ENCODE measurements at regions not wholly inside any gene's neighbourhood (a gene's known extent, or its start where the extent isn't known, plus 50 kb on each side); places are given as distances from the start of the nearest gene placed in this dataset.
"Not testable (repeated sequence)": the region's sequence is repeated elsewhere in the genome, so short reads cannot be mapped to it uniquely, and the experiment has no call there.

GRCh38 chr12:46518729-46519128, 146.2 kb upstream of the SLC38A2 start:
- DNase-seq (ENCODE audit: low spot score), result no peak

DNA sequence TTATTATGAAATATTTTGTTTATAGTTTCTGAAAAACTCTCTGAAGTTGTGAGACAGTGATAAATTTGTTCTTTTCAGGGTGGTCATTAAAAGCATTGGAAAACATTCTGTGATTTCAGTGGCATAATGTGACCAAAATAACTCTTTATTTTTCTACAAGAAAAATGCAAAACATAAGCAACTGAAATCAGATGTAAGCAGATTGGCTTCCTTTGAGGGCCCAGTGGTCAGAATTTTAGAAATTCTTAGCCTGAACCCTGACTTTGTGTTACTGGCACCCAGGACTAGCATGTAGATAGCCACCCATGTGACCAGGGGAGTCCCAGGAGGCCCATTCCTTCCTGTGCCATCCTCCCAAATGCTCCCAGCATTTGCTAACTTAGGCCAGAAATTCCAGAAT, 145.6 kb upstream of the SLC38A2 start:
- no peak for DNase-seq (ENCODE audit: low spot score)

DNA sequence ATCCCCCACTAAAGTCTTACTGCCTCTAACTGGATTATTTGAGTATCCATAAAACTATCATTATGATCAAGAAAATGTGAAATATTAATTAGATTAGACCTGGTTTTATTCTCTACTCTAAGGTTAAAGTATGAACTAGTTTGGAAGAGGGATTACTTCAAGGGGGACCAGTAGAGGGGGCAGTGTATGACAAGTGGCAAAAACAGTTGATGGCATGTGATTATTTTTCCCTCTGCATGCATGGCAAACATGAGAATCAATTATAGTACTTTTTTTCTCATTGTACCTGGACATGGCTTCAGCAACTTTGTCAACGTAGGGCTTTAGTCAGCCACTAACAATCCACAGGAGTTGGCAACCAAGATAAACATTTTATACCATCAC, 145.0 kb upstream of the SLC38A2 start:
- DNase-seq (ENCODE audit: low spot score), result no peak

- DNase-seq (ENCODE audit: low spot score), result no peak
These were observed 144.5 kb upstream of the SLC38A2 start for GRCh38 chr12:46516933-46517578.

DNA sequence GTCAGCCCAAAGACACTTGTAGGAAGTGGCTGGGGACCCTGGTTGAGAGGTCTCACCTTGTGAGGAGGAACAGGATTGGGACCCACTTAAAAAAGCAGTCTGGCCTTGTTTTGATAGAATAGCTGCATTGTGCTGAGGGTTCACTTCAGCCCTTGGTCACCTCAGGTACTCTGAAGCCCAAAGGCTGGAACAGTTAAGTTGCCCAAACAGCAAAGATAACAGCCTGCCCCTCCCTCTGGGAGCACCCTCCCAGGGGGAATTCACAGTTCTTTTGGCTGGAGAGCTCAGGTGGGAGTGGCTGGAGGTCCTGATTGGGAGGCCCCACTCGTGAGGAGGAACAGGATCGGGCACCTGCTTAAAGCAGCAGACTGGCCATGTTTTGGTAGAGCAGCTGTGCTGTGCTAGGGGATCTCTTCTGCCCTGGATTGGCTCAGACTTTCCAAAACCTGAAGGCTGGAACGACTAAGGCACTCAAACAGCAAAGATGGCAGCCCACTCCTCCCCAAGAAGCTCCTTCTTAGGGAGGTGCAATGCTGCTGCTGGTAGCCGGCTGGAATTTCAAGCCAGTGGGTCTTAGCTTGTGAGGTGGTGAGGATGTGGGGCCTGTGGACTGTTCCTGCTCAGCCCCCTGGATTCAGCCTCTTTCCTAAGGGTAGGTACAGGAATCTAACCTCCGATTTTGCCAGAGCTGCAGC, 143.8 kb upstream of the SLC38A2 start:
- DNase-seq (ENCODE audit: low spot score), result no peak

DNA sequence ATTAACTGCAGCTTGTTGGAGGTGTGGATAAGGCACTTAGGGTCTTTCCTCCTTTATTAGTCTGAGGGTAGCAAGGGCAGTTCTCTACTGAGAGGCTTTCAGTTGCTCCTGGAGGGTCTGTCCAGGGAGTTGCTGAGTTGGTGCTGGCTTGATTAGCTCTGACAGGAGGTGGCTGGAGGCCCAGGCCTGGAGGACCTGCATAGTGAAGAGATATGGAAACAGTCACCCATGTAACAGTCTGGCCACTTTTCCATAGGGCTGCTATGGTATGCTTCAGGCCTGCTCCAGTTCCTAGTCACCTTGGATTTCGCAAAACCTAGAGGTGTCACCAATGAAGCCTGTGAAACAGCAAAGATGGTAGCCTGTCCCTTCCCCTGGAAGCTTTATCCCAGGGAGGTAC, 143.3 kb upstream of the SLC38A2 start:
- no peak for DNase-seq (ENCODE audit: low spot score)

- no peak for DNase-seq (ENCODE audit: low spot score)
These were observed 142.3 kb upstream of the SLC38A2 start for GRCh38 chr12:46514886-46515285.

DNA sequence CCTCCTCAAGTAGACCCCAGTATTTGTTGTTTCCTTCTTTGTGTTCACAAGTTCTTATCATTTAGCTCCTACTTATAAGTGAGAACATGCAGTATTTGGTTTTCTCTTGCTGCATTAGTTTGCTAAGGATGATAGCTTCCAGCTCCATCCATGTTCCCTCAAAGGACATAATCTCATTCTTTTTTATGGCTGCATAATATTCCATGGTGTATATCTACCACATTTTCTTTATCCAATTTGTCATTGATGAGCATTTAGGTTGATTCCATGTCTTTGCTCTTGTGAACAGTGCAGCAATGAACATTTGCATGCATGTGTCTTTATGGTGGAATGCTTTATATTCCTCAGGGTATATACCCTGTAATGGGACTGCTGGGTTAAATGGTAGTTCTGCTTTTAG, 137.7 kb upstream of the SLC38A2 start:
- not testable (repeated sequence) for DNase-seq (ENCODE audit: low spot score)

DNA sequence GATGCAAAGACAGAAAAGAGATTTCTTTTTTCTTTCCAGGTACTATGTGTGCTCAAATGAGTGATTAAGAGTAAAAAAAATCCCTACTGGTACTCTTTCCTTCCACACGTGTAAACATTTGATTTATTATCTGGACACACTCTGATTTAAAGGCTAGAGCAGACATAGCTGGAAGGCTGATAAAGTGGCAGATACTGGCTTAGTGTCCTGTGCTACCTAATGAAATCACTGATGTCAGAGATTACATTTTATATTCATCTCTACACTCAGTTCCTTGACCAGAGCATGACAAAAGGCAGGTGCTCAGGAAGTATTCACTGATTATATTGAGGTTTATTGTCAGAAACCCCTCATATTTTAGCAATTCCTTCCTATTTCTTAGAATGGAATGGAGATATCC, 136.6 kb upstream of the SLC38A2 start:
- no peak for DNase-seq (ENCODE audit: low spot score)

DNA sequence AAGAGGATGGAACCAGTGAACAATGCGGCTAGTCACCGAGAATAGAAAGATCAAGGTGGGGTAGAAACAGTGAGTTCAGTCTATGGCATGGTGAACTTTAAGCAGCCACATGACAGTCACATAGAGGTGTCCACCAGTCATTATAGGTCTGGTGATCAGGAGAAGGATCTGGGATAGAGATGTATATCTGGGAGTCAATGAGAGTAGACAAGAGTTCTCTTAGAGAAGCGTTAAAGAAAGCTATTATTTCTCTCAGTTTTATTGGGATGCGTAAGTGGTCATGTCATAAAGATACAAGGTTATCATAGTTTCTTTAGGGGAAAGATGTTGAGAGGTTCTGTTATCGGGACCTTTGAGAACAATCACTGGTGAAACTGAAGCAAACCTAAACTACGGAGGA, 136.1 kb upstream of the SLC38A2 start:
- DNase-seq (ENCODE audit: low spot score), result no peak

GRCh38 chr12:46507766-46508165, 135.2 kb upstream of the SLC38A2 start:
- DNase-seq (ENCODE audit: low spot score), result no peak

- no peak for DNase-seq (ENCODE audit: low spot score)
These were observed 134.4 kb upstream of the SLC38A2 start for GRCh38 chr12:46506961-46507360.

GRCh38 chr12:46506198-46506597, 133.6 kb upstream of the SLC38A2 start:
- no peak for DNase-seq (ENCODE audit: low spot score)

GRCh38 chr12:46504494-46504893, 131.9 kb upstream of the SLC38A2 start:
- no peak for DNase-seq (ENCODE audit: low spot score)

DNA sequence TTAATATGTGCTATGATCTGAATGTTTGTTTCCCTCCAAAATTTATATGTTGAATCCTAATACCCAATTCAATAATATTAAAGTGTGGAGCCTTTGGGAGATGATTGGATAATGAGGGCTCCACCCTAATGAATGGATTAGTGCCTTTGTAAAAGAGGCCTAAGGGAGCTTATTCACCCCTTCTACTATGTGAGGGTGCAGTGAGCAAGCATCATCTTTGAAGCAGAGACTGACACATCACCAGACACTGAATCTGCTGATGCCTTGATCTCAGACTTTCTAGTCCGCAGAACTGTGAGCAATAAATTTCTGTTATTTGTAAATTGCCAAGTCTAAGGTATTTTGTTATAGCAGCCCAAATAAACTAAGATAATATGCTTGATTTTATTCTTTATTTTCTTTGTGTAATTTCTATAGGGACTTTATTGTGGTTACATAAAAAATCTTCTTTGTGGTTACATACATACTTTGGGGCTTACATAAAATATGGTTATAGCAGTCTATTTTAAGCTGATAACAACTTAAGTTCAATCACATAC, 131.1 kb upstream of the SLC38A2 start:
- no peak for DNase-seq (ENCODE audit: low spot score)

DNA sequence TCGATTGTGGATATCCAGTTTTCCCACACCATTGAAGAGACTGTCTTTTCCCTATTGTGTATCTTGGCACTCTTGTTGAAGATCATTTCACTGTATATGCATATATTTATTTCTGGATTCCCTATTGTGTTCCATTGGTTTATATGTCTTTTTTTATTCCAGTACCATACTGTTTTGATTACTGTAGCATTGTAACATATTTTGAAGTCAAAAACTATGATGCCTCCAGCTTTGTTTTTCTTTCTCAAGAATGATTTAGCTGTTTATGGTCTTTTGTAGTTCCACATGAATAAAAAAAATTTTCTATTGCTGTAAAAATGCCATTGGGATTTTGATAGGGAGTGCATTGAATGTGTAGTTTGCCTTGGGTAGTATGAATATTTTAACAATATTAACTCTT, 128.1 kb upstream of the SLC38A2 start:
- no peak for DNase-seq (ENCODE audit: low spot score)

- DNase-seq (ENCODE audit: low spot score), result no peak
These were observed 127.3 kb upstream of the SLC38A2 start for GRCh38 chr12:46499901-46500300.

DNA sequence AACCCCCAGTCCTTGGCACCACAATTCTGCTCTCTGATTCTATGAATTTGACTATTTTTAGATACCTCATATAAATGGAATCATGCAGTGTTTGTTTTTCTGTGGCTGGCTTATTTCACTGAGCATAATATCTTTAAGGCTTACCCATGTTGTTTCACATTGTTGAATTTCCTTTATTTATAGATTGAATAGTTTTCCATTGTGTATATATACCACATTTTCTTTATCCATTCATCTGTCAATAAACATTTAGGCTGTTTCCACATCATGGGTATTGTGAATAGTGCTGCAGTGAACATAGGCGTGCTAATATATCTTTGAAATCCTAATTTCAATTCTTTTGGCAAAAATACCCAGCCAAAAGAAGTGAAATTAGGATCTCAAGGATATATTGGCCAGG, 126.7 kb upstream of the SLC38A2 start:
- no peak for DNase-seq (ENCODE audit: low spot score)

DNA sequence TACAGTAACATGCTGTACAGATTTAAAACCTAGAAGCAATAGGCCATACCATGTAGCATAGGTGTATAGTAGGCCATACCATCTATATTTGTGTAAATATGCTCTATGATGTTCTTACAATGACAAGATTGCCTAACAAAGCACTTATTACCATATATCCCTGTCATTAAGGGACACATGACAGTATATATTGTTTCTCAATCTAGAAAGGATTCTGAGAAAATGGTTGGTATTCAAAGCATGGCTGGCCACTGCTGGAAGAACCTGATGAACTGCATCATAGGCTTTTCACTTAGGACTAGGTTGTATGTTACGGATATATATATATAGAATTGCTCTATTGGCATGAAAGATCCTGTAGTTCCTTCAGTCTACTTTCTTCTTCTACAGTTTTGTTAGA, 125.2 kb upstream of the SLC38A2 start:
- DNase-seq (ENCODE audit: low spot score), result no peak

GRCh38 chr12:46494424-46494823, 121.9 kb upstream of the SLC38A2 start:
- DNase-seq (ENCODE audit: low spot score), result no peak

DNA sequence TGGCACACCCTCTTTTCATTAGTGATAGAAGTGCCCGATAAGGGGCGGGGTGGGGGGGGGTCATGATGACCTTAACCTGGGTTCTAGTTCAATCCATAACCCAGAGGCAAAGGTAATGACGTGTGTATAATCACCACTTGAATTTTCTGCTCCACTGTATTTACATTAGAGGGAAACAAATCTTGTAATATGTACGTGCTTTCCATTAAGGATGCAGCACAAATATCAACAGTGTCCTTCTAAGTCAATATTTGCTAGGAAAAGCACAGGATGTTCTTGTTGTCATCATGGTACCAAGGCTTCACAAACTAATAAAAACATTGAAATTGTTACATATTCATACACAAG, 121.2 kb upstream of the SLC38A2 start:
- DNase-seq (ENCODE audit: low spot score), result no peak

GRCh38 chr12:46493150-46493833, 120.7 kb upstream of the SLC38A2 start:
- no peak for DNase-seq (ENCODE audit: low spot score)

DNA sequence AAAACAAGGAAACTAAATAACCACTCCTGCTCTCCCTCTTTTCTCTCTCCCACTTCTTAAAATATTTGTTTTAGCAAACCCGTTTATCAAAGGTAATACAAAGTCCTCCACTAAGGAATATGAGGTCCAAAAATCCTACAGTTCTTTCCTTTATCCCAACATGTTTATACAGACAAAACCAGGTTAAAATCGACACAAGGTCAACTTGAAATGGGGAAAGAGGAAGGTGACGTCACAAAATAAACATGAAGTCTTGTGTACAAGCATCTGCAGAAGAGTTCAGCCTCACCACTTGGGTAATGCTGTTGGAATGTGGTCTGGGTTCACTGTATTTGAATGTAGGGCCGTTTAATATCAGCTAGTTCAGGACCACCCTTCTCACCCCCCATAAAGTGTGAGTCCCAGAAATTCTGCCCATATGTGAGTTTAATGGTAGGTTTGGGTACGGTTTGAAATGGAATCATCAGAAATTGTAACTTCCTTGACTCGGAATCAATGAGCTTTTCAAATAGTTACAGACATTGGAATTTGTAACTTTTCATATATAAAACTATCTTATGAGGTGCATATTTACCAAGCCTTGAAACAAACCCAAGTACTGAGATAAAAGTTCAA, 120.0 kb upstream of the SLC38A2 start:
- DNase-seq (ENCODE audit: low spot score), result no peak

Measured in Ammon's horn (tissue), 1 donor.